Esophagus muscularis mucosa (tissue), 4 donors: ENCODE measurements at regions not wholly inside any gene's neighbourhood (a gene's known extent, or its start where the extent isn't known, plus 50 kb on each side); places are given as distances from the start of the nearest gene placed in this dataset.

Experiments
- CTCF ChIP-seq, 3 experiments: fragments of 200-600 bp in 2 of 3; fragments of 450-650 bp in 1 of 3; sonication (generic) in 2 of 3; IDR thresholded peaks; one replicate each; pipeline ENCODE4 v1.5.1; 2017 to 2019; ENCODE audit warnings: antibody characterized with exemption in 3 of 3, mild to moderate bottlenecking in 2 of 3, moderate library complexity in 1 of 3
- EP300 ChIP-seq: sonication (generic); formaldehyde crosslinking; IDR thresholded peaks from one replicate; pipeline ENCODE4 v1.6.1; 2017; ENCODE audit warnings: antibody characterized with exemption
- POLR2A ChIP-seq: fragments of 450-650 bp; IDR thresholded peaks from one replicate; pipeline ENCODE4 v1.6.1; 2017; ENCODE audit warnings: antibody characterized with exemption, moderate library complexity, mild to moderate bottlenecking, low read depth
- POLR2AphosphoS5 ChIP-seq, 2 donors: sonication (generic); formaldehyde crosslinking; IDR thresholded peaks; one replicate each; pipeline ENCODE4 v1.6.1; 2017; ENCODE audit warnings: antibody characterized with exemption in 2 of 2

GRCh38 chr6:120804612-120805011 lies 529.7 kb downstream of the TBC1D32 start:
- TF ChIP-seq CTCF (IDR thresholded peaks at IDR 0.05) (no peak), POLR2A (no peak), POLR2AphosphoS5 (IDR thresholded peaks at IDR 0.05) (no peak), EP300 (no peak)
